ENCODE measurements at regions not wholly inside any gene's neighbourhood (a gene's known extent, or its start where the extent isn't known, plus 50 kb on each side); places are given as distances from the start of the nearest gene placed in this dataset.
"Not testable (repeated sequence)": the region's sequence is repeated elsewhere in the genome, so short reads cannot be mapped to it uniquely, and the experiment has no call there.

GRCh38 chr1:233722212-233722979 lies 108.5 kb downstream of the KCNK1 start:
- ATAC-seq (ENCODE audit: poor library complexity) (peak; percentile 65), DNase-seq (no peak)
- intact Hi-C loops (cut with DNase I) = loop anchor here (10.0 kb wide), 1 partner anchor 58 kb away; no protein-coding TSS in a partner anchor

GRCh38 chr1:233723387-233723786 lies 109.5 kb downstream of the KCNK1 start:
- DNase-seq = peak; percentile 66
- intact Hi-C loops (cut with DNase I) = loop anchor here (10.0 kb wide), 1 partner anchor 59 kb away; no protein-coding TSS in a partner anchor
- ATAC-seq (ENCODE audit: poor library complexity) = peak; percentile 80

GRCh38 chr1:233724131-233724631 lies 110.3 kb downstream of the KCNK1 start:
- intact Hi-C loops (cut with DNase I) = loop anchor here (10.0 kb wide), 1 partner anchor 59 kb away; no protein-coding TSS in a partner anchor
- not testable (repeated sequence) for ATAC-seq (ENCODE audit: poor library complexity); DNase-seq

GRCh38 chr1:233725423-233725822 lies 111.5 kb downstream of the KCNK1 start:
- intact Hi-C loops (cut with DNase I) = loop anchor here (10.0 kb wide), 1 partner anchor 61 kb away; no protein-coding TSS in a partner anchor
- DNase-seq (no peak), ATAC-seq (ENCODE audit: poor library complexity) (no peak)

- ATAC-seq (ENCODE audit: poor library complexity) (no peak), DNase-seq (no peak)
- intact Hi-C loops (cut with DNase I) = loop anchor here (10.0 kb wide), 1 partner anchor 64 kb away; no protein-coding TSS in a partner anchor
Observed at GRCh38 chr1:233728721-233729120, 114.8 kb downstream of the KCNK1 start.

- intact Hi-C loops (cut with DNase I) = no loop called here
- DNase-seq = no peak
- no peak for ATAC-seq (ENCODE audit: poor library complexity)
Observed at GRCh38 chr1:233730380-233730779, 116.5 kb downstream of the KCNK1 start.

GRCh38 chr1:233730809-233731208 lies 116.9 kb downstream of the KCNK1 start:
- no peak for ATAC-seq (ENCODE audit: poor library complexity)
- intact Hi-C loops (cut with DNase I) = no loop called here
- no peak for DNase-seq

GRCh38 chr1:233732206-233732605 lies 118.3 kb downstream of the KCNK1 start:
- intact Hi-C loops (cut with DNase I) = no loop called here
- peak; percentile 48 for DNase-seq
- ATAC-seq (ENCODE audit: poor library complexity) = peak; percentile 80

- DNase-seq (no peak), ATAC-seq (ENCODE audit: poor library complexity) (no peak)
- intact Hi-C loops (cut with DNase I) = no loop called here
Observed at GRCh38 chr1:233734456-233734855, 120.5 kb downstream of the KCNK1 start.

- no peak for ATAC-seq (ENCODE audit: poor library complexity)
- DNase-seq = no peak
- intact Hi-C loops (cut with DNase I) = no loop called here
Observed at GRCh38 chr1:233735331-233735730, 121.4 kb downstream of the KCNK1 start.

GRCh38 chr1:233735847-233736246 lies 121.9 kb downstream of the KCNK1 start:
- DNase-seq (no peak), ATAC-seq (ENCODE audit: poor library complexity) (no peak)
- intact Hi-C loops (cut with DNase I) = no loop called here

- ATAC-seq (ENCODE audit: poor library complexity) = no peak
- intact Hi-C loops (cut with DNase I) = no loop called here
- no peak for DNase-seq
Observed at GRCh38 chr1:233737341-233737740, 123.4 kb downstream of the KCNK1 start.

- DNase-seq (no peak), ATAC-seq (ENCODE audit: poor library complexity) (no peak)
- intact Hi-C loops (cut with DNase I) = no loop called here
Observed at GRCh38 chr1:233738396-233738795, 124.5 kb downstream of the KCNK1 start.

- intact Hi-C loops (cut with DNase I) = no loop called here
Observed at GRCh38 chr1:233738850-233739249, 124.9 kb downstream of the KCNK1 start.

GRCh38 chr1:233744779-233745513 lies 131.0 kb downstream of the KCNK1 start:
- intact Hi-C loops (cut with DNase I) = no loop called here
- DNase-seq = no peak
- ATAC-seq (ENCODE audit: poor library complexity) = no peak

More at GRCh38 chr1:233738850-233739249, 124.9 kb downstream of the KCNK1 start:
- ATAC-seq (ENCODE audit: poor library complexity) (no peak), DNase-seq (no peak)

GRCh38 chr1:233750139-233750538 lies 136.2 kb downstream of the KCNK1 start:
- intact Hi-C loops (cut with DNase I) = no loop called here
- ATAC-seq (ENCODE audit: poor library complexity) (no peak), DNase-seq (no peak)

- no peak for DNase-seq
- intact Hi-C loops (cut with DNase I) = no loop called here
- ATAC-seq (ENCODE audit: poor library complexity) = no peak
Observed at GRCh38 chr1:233759665-233760064, 144.8 kb upstream of the SLC35F3 start.

- ATAC-seq (ENCODE audit: poor library complexity); intact Hi-C loops (cut with DNase I); DNase-seq: not testable (repeated sequence)
Observed at GRCh38 chr1:233764304-233764703, 140.2 kb upstream of the SLC35F3 start.

GRCh38 chr1:233777566-233777965 lies 126.9 kb upstream of the SLC35F3 start:
- DNase-seq = no peak
- no peak for ATAC-seq (ENCODE audit: poor library complexity)
- intact Hi-C loops (cut with DNase I) = no loop called here

- no peak for DNase-seq
- intact Hi-C loops (cut with DNase I) = no loop called here
- no peak for ATAC-seq (ENCODE audit: poor library complexity)
Observed at GRCh38 chr1:233780049-233780448, 124.4 kb upstream of the SLC35F3 start.

All from Right ventricle myocardium superior (tissue), 1 donor.